Activated CD4-positive, alpha-beta T cell treated with anti-CD3 and anti-CD28 coated beads, Interleukin-2, amount 10 ng/mL, durations not matched to agents 7 days and 5 days (primary cell): ENCODE measurements at regions not wholly inside any gene's neighbourhood (a gene's known extent, or its start where the extent isn't known, plus 50 kb on each side); places are given as distances from the start of the nearest gene placed in this dataset.
"Not testable (repeated sequence)": the region's sequence is repeated elsewhere in the genome, so short reads cannot be mapped to it uniquely, and the experiment has no call there.

Experiments
- CTCF ChIA-PET: fragments of 350-600 bp; sonication (Branson Sonifier 250); formaldehyde crosslinking; loops from one replicate; lab custom pipeline; 2021; ENCODE audit warnings: antibody characterized with exemption; lab: Charles Lee
- POLR2A ChIA-PET: fragments of 350-600 bp; sonication (Branson Sonifier 250); formaldehyde crosslinking; loops from one replicate; lab custom pipeline; 2021; ENCODE audit warnings: antibody characterized with exemption; lab: Charles Lee
- DNase-seq: peaks from one replicate; pipeline ENCODE4 v3.0.0-alpha.2; 2020
- H3K27ac Mint-ChIP-seq: one replicate; pipeline ENCODE4 v1.8.0; 2021; ENCODE audit warnings: mild to moderate bottlenecking, moderate library complexity, mixed read lengths
- H3K27me3 Mint-ChIP-seq: one replicate; pipeline ENCODE4 v1.8.0; 2021; ENCODE audit warnings: mixed read lengths
- H3K36me3 Mint-ChIP-seq: one replicate; pipeline ENCODE4 v1.8.0; 2021; ENCODE audit warnings: low read depth, mixed read lengths
- H3K4me1 Mint-ChIP-seq: one replicate; pipeline ENCODE4 v1.8.0; 2021; ENCODE audit warnings: mixed read lengths
- H3K4me3 Mint-ChIP-seq: one replicate; pipeline ENCODE4 v1.8.0; 2021; ENCODE audit warnings: mild to moderate bottlenecking, moderate library complexity, mixed read lengths
- H3K9me3 Mint-ChIP-seq: one replicate; pipeline ENCODE4 v1.8.0; 2021; ENCODE audit warnings: mixed read lengths

DNA sequence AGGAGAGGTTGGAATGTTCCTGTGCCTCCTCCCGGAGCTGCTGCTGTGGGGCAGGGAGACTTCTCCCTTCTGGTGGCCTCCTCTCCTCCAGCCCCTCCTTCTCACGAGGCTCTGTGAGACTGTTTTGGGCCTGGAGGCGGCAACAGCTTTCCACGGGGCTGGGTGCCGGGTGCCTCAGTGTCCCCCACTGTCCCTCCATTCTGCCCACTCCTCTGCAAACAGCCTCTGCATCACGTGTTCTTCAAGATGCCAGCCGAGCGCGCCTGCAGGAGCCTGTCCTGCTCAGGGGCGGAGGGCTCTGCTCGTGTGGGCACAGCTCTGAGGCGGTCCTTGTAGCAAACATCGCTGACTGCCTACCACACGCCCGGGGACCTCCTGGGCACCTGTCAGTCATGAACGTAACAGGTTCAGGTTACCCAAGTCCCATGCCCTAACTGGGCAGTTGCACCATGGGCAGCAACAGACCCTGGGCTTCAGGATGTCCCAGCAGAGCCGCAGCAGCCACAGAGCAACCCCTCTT, 70.8 kb downstream of the RRM2 start:
- DNase-seq: no peak
- Mint-ChIP-seq H3K4me1 (no peaks in the 10 kb centered on the region), H3K27me3 (no peaks in the 10 kb centered on the region), H3K4me3 (no peak overlapping the region), H3K27ac (no peak overlapping the region), H3K36me3 (peaks cover 14% of the 10 kb centered on the region), H3K9me3 (no peaks in the 10 kb centered on the region)
- ChIA-PET POLR2A (no interaction called here), CTCF (no interaction called here)

DNA sequence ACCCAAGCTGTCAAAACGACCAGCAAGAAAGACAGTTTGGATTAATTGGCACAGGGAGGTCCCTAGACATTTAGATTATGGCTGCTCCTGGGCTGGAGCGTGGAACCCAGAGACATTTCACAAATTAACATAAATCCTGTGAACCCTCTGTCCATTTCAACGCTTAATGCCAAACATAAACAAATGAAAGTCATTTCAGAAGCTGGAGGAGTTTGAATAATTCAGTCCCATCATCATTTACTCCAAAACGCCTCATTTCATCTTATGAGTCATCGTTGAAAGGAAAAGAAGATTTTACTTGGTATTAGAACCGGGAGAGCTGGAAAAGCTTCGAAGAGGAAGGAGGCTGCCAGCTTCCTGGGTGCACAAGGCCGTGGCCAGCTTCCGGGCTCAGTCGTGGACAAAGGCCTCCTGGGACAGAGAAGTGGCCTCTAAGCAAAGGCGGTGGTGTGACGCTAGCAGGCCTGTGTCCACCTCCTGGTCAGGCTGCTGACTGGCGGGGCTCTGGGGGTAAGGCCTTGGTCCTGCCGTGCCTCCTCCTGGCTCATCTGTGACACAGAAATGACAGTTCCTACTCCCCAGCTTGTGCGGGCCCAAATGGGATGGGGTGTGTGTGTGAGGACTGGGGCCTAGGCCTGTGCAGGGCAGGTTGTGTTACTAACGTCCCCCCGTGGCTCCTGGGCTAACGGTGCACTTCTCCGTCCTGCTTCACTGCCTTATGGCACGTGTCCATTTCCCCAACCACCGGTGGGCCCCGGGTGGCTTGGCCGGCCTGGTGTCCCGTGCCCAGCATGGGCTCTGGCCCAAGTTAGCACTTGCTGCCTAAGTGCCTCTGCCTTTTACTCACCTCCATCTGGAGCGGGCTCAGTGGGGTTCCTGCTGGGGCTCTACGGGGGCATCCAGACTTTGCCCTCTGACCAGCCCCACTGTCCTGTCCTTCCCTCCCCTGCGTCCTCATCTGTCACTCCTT, 71.6 kb downstream of the RRM2 start:
- CTCF ChIA-PET: no interaction called here

DNA sequence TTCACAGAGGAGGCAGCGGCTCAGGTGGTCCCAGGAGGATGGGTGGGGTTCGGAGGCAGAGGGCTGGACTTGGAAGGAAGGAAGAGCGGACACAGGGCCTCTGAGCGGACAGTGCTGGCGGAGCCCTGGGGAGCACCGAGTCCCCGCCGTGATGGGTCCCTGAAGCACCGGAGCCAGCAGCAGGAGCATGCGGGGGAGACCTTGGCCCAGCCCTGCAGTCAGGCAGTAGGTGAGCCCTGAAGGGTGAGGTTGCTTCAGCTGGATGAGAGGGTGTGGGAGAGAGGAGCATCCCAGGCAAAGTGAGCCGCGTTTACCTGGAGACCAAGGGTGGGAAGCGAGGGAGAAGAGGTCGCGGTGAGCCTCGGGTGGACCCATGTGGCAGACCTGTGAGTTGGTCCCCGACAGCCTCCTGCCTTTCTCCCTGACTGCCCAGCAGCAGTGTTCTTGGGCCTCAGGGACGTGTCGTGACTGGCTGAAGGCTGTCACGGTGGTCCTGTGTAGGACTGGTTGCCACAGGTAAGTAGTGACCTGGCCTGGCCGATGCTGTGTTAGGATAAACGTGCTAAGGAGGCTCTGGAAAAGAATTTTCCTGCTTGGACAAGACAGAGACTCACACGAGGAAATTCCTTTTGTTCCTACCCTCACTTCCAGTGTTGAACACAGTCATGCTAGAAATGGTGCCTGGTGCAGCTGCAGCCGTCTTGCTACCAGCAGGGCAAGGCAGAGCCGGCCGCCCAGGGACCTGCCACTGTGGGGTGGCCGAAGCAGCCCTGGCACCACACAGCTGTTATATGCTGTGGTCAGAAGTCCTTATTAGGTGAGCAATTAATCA, 73.0 kb downstream of the RRM2 start:
- no peaks in the 10 kb centered on the region for H3K4me1 Mint-ChIP-seq
- no peaks in the 10 kb centered on the region for H3K27me3 Mint-ChIP-seq
- DNase-seq: no peak
- no peak overlapping the region for H3K4me3 Mint-ChIP-seq
- peaks cover 8% of the 10 kb centered on the region for H3K36me3 Mint-ChIP-seq
- peak overlapping the region; percentile 66 for H3K27ac Mint-ChIP-seq
- POLR2A ChIA-PET: no interaction called here
- CTCF ChIA-PET: no interaction called here
- H3K9me3 Mint-ChIP-seq: no peaks in the 10 kb centered on the region

More for the DNA sequence above, 71.6 kb downstream of the RRM2 start:
- Mint-ChIP-seq H3K27ac (no peak overlapping the region), H3K27me3 (no peaks in the 10 kb centered on the region), H3K4me1 (no peaks in the 10 kb centered on the region), H3K4me3 (no peak overlapping the region), H3K9me3 (no peaks in the 10 kb centered on the region), H3K36me3 (peaks cover 14% of the 10 kb centered on the region)
- POLR2A ChIA-PET: no interaction called here
- DNase-seq: no peak

DNA sequence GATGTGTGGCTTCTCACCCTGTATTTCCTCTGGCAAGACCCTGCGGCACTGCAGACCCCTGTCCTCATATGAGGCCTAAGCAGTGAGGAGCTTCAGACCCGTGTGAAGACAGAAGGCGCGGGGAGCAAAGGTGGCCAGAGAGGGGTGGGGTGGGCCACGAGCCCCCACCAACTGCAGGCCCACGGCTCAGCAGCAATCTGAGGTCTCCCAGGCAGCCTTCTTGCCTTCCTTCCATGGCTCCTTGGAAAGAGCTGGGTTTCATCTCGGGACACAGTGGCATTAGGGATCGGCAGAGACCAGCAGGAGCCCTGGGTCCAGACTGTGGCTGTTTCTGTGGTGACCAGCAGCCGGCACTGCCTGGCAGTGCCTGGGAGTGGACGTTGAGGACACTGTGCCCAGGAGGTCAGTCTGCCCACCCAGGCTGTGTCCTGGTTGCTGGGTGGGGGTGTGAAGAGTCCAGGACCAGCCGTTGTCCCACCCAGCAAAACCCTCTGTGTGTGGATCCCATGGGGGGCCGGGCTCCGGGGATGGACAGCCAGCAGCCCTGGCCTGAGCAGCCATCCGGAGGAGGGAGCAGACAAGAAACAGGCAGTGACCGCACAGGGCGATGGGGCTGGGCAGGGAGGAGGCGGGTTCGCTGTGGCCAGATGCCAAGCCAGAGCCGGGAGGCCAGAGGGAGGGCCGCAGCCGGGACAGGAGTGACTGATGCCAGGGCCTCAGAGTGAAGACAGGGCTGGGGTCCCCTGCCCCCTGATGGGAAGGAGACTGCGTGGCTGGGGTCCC, 73.8 kb downstream of the RRM2 start:
- no peaks in the 10 kb centered on the region for H3K4me1 Mint-ChIP-seq
- no peaks in the 10 kb centered on the region for H3K27me3 Mint-ChIP-seq
- POLR2A ChIA-PET: no interaction called here
- CTCF ChIA-PET: no interaction called here
- no peak overlapping the region for H3K4me3 Mint-ChIP-seq
- H3K9me3 Mint-ChIP-seq: no peaks in the 10 kb centered on the region
- peaks cover 8% of the 10 kb centered on the region for H3K36me3 Mint-ChIP-seq
- H3K27ac Mint-ChIP-seq: no peak overlapping the region
- DNase-seq: no peak

DNA sequence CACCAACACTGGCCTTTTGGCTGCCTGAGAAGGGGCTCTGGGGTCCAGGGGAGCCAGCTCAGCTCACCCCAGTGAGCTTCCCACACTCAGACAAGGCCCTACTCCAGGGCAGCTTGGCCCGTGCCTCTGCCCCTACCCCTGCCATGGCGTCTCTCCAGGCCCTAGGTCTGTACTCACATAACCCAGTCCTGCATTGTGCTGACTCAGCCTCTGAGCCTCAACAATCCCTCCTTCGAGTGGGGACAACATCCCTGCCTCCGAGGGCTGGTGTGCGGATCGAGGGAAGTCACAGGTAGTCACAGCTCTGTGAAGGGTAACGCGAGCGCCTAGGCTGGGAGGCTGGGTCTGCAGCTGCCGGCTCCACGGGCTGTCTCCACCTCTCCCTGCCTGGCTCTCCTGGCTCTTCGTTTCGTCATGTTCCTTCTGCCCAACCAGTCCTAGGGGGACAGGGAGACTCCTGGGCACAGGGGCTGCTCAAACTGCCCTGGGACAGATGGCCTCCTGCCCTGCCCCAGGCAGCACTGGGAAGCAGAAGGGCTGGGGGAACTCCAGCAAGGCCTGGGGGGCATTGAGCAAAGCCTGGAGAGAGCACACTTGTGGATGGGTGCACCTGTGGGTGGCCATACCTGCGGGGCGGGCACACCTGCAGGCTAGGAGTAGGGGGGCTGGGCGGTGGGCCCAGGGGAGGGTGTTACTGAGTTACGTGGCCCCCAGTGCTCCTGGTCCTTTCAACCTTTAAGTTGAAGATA, 74.6 kb downstream of the RRM2 start:
- no peak for DNase-seq
- POLR2A ChIA-PET: no interaction called here
- no peaks in the 10 kb centered on the region for H3K4me1 Mint-ChIP-seq
- H3K9me3 Mint-ChIP-seq: no peaks in the 10 kb centered on the region
- no peaks in the 10 kb centered on the region for H3K27me3 Mint-ChIP-seq
- CTCF ChIA-PET: no interaction called here
- H3K27ac Mint-ChIP-seq: no peak overlapping the region
- peaks cover 8% of the 10 kb centered on the region for H3K36me3 Mint-ChIP-seq
- no peak overlapping the region for H3K4me3 Mint-ChIP-seq

DNA sequence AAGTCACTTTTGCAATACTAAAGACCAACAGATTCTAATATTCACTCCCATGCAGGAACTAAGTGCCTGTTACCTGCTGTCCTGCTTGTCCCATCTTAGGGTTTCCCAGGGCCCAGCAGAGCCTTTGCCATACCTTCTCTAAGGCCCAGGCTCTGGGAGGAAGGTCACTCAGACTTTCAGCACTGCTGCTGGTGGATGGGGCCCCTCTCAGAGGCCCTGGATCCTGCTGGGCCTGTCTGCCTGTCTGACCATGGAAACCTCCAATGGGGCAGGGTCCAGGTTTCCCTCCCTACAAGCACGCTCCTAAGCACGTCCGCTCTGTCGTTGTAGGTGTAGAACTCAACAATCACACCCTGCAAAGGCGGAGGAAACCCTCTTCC, 75.1 kb downstream of the RRM2 start:
- peaks cover 10% of the 10 kb centered on the region for H3K36me3 Mint-ChIP-seq

DNA sequence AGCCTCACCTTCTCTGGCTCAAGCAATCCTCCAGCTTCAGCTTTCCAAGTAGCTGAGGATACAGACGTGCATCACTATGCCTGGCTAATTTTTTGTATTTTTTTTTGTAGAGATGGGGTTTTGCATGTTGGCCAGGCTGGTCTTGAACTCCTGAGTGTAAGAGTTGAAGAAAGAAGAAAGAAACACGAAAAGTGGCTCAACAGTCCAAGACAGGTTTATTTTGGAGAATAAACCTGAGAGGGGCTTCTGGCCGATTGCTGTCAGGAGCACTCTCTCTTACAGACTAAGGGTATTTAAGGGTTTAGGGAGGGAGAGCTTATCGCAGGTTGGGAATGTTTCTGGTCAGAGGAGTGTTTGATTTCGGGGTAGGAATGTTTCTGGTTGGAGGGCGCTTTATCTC, 75.9 kb downstream of the RRM2 start:
- POLR2A ChIA-PET, CTCF ChIA-PET, H3K27me3 Mint-ChIP-seq: not testable (repeated sequence)

More for the DNA sequence above, 75.1 kb downstream of the RRM2 start:
- Mint-ChIP-seq H3K4me1 (no peaks in the 10 kb centered on the region), H3K27me3 (no peaks in the 10 kb centered on the region), H3K4me3 (no peak overlapping the region), H3K9me3 (no peaks in the 10 kb centered on the region), H3K27ac (no peak overlapping the region)
- CTCF ChIA-PET: interaction anchor here (0.6 kb wide), 1 partner anchor 73 kb away, joined by 3 read pairs; no protein-coding TSS in a partner anchor
- DNase-seq: no peak
- POLR2A ChIA-PET: no interaction called here

DNA sequence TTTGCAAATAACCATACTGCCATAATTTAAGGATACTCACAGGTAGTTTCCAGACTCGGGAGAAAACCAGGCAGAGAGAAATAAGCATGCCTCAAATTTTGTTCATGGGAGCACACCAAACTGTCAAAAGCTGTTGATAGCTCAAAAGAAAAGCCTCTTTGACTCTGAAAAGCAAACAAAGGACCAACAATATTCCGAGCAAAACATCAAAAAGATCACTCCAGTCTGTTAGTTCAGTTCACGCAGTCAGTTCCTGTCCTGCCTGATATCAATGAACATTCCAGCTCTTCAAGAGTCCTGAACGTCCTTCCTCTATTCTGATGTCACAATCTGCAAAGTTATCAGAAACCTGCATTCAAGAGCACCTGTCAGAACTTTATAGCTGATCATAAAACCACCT, 78.7 kb downstream of the RRM2 start:
- H3K27me3 Mint-ChIP-seq: no peaks in the 10 kb centered on the region
- H3K4me1 Mint-ChIP-seq: no peaks in the 10 kb centered on the region
- H3K36me3 Mint-ChIP-seq: peaks cover 14% of the 10 kb centered on the region
- no peak overlapping the region for H3K4me3 Mint-ChIP-seq
- ChIA-PET CTCF (interaction anchor here (0.6 kb wide), 1 partner anchor 27 kb away, joined by 4 read pairs; no protein-coding TSS in a partner anchor), POLR2A (no interaction called here)
- no peak for DNase-seq
- H3K9me3 Mint-ChIP-seq: no peaks in the 10 kb centered on the region
- no peak overlapping the region for H3K27ac Mint-ChIP-seq

More for the DNA sequence above, 75.9 kb downstream of the RRM2 start:
- not testable (repeated sequence) for H3K4me3 Mint-ChIP-seq, H3K4me1 Mint-ChIP-seq, H3K36me3 Mint-ChIP-seq, H3K9me3 Mint-ChIP-seq, DNase-seq
- H3K27ac Mint-ChIP-seq: peak overlapping the region; percentile 72

DNA sequence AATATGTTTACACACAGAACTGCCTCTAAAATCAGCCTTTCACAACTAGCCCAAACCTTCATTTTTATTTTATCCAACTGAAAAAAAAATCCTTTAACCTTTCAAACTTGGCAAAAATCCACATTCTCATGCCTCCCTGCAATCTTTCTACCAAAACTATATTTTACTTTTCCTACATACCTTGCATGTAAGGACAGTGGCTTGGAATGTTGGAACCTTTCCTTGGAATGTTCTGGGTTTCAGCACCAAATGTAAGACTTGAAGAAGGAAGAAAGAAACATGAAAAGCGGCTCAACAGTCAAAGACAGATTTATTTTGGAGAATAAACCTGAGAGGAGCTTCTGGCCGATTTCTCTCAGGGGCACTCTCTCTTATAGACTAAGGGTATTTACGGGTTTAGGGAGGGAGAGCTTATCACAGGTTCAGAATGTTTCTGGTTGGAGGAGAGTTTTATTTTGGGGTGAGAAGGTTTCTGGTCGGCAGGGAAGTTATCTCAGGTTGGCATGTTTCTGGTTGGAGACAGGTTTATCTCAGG, 79.7 kb downstream of the RRM2 start:
- CTCF ChIA-PET: interaction anchor here (1.3 to 1.5 kb wide), 2 partner anchors 207 to 233 kb away, joined by 3 read pairs; no protein-coding TSS in a partner anchor
- no peaks in the 10 kb centered on the region for H3K27me3 Mint-ChIP-seq
- DNase-seq: no peak
- no peak overlapping the region for H3K4me3 Mint-ChIP-seq
- no peaks in the 10 kb centered on the region for H3K9me3 Mint-ChIP-seq
- peaks cover 16% of the 10 kb centered on the region for H3K36me3 Mint-ChIP-seq
- POLR2A ChIA-PET: no interaction called here
- H3K4me1 Mint-ChIP-seq: no peaks in the 10 kb centered on the region
- no peak overlapping the region for H3K27ac Mint-ChIP-seq

DNA sequence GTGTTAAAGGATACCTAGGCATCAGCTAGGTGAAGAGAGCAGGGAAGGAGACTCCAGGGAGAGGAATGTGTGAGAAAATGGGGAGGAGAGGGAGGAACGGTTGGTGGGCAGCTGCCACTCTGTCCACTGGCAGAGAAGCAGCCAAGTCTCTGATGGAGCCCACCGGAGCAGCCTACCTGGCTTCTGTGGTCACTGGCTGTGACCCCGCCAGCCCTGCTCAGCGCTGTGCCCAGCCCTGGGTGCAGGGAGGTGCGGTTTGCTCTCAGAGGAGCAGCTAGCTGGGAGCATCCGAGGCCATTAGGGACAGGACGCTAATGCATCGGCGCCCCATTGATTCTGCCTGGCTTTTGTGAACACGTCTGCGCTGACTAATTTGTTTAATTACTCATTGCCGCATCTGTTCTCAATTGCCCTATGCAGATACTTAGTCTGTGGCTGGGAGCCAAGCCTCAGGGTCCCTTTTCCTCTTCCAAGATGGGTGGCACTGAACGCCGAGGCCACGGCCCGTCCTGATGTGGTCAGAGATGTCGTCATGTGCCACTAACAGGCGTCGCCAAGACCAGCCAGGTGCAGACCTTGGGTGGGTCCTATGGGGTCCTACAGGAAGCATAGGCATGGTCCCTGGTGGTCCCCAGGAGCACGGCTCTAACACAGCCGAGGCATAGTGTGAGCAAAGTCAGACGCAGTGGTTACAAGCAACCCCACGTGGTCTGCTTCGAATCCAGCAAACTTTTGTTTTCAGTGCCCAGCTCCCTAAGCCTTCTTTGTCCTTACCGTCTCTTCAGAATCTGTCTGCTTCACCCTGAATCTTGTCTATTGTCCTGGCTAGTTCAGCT, 82.0 kb downstream of the RRM2 start:
- Mint-ChIP-seq H3K36me3 (peaks cover 8% of the 10 kb centered on the region), H3K27ac (no peak overlapping the region), H3K4me3 (no peak overlapping the region), H3K27me3 (no peaks in the 10 kb centered on the region), H3K4me1 (no peaks in the 10 kb centered on the region), H3K9me3 (no peaks in the 10 kb centered on the region)
- ChIA-PET CTCF (interaction anchor here (1.7 kb wide), 1 partner anchor 26 kb away, joined by 4 read pairs; no protein-coding TSS in a partner anchor), POLR2A (no interaction called here)
- DNase-seq: no peak

DNA sequence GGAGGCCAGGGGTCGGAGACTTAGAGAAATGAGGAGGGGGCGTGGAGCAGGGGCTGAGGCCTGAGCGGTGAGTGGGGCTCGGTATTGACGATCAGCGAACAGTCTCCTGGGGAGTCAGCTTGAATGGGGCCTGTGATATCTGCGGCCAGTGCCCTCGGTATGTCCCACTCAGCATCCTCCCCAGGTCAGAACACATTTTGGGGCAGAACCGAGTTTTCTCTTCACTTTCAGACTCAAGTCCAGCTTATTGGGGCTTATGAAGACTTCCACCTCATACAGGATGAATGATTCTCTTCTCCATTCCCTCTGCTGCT, 82.6 kb downstream of the RRM2 start:
- Mint-ChIP-seq H3K27ac (no peak overlapping the region), H3K27me3 (no peaks in the 10 kb centered on the region), H3K9me3 (no peaks in the 10 kb centered on the region), H3K4me3 (no peak overlapping the region), H3K4me1 (no peaks in the 10 kb centered on the region), H3K36me3 (peaks cover 8% of the 10 kb centered on the region)
- ChIA-PET CTCF (interaction anchor here (1.7 kb wide), 1 partner anchor 25 kb away, joined by 4 read pairs; no protein-coding TSS in a partner anchor), POLR2A (no interaction called here)
- no peak for DNase-seq
